ENCODE measurements at regions not wholly inside any gene's neighbourhood (a gene's known extent, or its start where the extent isn't known, plus 50 kb on each side); places are given as distances from the start of the nearest gene placed in this dataset.

- TF ChIP-seq, protein P1, sequence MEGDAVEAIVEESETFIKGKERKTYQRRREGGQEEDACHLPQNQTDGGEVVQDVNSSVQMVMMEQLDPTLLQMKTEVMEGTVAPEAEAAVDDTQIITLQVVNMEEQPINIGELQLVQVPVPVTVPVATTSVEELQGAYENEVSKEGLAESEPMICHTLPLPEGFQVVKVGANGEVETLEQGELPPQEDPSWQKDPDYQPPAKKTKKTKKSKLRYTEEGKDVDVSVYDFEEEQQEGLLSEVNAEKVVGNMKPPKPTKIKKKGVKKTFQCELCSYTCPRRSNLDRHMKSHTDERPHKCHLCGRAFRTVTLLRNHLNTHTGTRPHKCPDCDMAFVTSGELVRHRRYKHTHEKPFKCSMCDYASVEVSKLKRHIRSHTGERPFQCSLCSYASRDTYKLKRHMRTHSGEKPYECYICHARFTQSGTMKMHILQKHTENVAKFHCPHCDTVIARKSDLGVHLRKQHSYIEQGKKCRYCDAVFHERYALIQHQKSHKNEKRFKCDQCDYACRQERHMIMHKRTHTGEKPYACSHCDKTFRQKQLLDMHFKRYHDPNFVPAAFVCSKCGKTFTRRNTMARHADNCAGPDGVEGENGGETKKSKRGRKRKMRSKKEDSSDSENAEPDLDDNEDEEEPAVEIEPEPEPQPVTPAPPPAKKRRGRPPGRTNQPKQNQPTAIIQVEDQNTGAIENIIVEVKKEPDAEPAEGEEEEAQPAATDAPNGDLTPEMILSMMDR (IDR thresholded peaks at IDR 0.05; ENCODE audit: low read depth, low read length), result no peak
- TF ChIP-seq POLR2A (IDR thresholded peaks at IDR 0.05; ENCODE audit: extremely low read depth, insufficient read length), result no peak
- TF ChIP-seq, protein P2, sequence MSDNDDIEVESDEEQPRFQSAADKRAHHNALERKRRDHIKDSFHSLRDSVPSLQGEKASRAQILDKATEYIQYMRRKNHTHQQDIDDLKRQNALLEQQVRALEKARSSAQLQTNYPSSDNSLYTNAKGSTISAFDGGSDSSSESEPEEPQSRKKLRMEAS (IDR thresholded peaks at IDR 0.05; ENCODE audit: low read depth, low read length), result no peak
Measured at GRCh38 chr18:44588508-44588907, 92.2 kb upstream of the SETBP1 start.
